ENCODE measurements at regions not wholly inside any gene's neighbourhood (a gene's known extent, or its start where the extent isn't known, plus 50 kb on each side); places are given as distances from the start of the nearest gene placed in this dataset.
A peak's percentile ranks its signal among the peaks of the same experiment; 100 is the strongest.

DNA sequence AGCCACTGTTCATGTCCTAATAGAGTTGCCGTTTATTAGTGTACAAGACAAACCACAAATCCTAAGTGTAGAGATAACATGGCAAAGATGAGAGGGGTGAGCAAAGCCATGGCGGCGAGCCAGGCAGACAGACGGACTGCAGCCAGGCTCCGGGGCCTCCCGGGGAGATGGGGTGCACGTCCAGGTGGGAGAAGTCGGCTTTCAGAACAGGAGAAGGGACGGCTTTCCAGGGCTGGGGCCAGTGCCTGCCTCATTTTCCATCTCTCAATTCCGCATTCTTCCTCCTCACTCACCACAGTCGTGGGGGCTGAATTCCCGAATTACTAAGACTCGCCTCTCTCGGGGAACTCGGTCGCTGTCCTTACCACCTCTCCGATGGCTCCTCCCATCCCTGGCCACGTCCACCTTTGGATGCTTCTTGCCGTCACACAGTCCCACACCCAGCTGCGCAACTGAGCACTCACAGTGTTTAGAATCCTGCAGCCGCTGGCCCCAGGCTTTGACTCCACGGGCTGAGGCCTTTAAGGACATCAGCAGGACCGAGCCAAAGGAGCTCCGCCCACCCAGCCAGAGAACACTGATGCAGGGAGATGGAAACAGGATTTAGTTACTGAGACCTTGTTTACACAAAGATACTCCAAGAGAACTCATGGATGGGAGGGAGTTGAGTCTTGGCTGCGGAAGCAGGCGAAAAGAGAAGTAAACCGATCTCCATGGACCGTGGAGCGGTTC, 59.7 kb downstream of the RNF112 start:
- no peaks in the 10 kb centered on the region for H4K20me1 ChIP-seq (replicated peaks; ENCODE audit: insufficient read depth)
- peak overlapping the region; percentile 52; the same call in 1 of the 2 replicates for H3K4me2 ChIP-seq
- H3K27ac ChIP-seq (ENCODE audit: low read depth), result peak overlapping the region; percentile 88; the same call in 1 of the 2 replicates
- Mint-ChIP-seq H3K36me3 (ENCODE audit: low read depth) (peaks cover 8% of the 10 kb centered on the region), H3K4me1 (peaks cover 15% of the 10 kb centered on the region), H3K4me3 (no peak overlapping the region; the same call in 2 of the 3 replicates), H3K27ac (peak overlapping the region; percentile 41), H3K9me3 (peaks cover 19% of the 10 kb centered on the region), H3K27me3 (ENCODE audit: insufficient read depth, low read depth, poor library complexity) (peaks cover 18% of the 10 kb centered on the region)
- no peaks in the 10 kb centered on the region for H3K36me3 ChIP-seq (ENCODE audit: insufficient read depth)
- H2AFZ ChIP-seq, result peak overlapping the region; percentile 99
- peaks cover 10% of the 10 kb centered on the region for H3K4me1 ChIP-seq (ENCODE audit: insufficient read depth)
- no peaks in the 10 kb centered on the region for H3K9me2 ChIP-seq (ENCODE audit: insufficient read depth)
- no peaks in the 10 kb centered on the region for H3K27me3 ChIP-seq (ENCODE audit: insufficient read depth)
- H3F3A ChIP-seq (replicated peaks; ENCODE audit: low read depth), result peaks cover 20% of the 10 kb centered on the region
- TF ChIP-seq, protein P1, sequence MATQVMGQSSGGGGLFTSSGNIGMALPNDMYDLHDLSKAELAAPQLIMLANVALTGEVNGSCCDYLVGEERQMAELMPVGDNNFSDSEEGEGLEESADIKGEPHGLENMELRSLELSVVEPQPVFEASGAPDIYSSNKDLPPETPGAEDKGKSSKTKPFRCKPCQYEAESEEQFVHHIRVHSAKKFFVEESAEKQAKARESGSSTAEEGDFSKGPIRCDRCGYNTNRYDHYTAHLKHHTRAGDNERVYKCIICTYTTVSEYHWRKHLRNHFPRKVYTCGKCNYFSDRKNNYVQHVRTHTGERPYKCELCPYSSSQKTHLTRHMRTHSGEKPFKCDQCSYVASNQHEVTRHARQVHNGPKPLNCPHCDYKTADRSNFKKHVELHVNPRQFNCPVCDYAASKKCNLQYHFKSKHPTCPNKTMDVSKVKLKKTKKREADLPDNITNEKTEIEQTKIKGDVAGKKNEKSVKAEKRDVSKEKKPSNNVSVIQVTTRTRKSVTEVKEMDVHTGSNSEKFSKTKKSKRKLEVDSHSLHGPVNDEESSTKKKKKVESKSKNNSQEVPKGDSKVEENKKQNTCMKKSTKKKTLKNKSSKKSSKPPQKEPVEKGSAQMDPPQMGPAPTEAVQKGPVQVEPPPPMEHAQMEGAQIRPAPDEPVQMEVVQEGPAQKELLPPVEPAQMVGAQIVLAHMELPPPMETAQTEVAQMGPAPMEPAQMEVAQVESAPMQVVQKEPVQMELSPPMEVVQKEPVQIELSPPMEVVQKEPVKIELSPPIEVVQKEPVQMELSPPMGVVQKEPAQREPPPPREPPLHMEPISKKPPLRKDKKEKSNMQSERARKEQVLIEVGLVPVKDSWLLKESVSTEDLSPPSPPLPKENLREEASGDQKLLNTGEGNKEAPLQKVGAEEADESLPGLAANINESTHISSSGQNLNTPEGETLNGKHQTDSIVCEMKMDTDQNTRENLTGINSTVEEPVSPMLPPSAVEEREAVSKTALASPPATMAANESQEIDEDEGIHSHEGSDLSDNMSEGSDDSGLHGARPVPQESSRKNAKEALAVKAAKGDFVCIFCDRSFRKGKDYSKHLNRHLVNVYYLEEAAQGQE (IDR thresholded peaks at IDR 0.05; ENCODE audit: unreplicated experiment), result no peak
- TF ChIP-seq STAT1 (IDR thresholded peaks at IDR 0.05; ENCODE audit: unreplicated experiment), result no peak
- no peak for TF ChIP-seq ZNF331 (CRISPR knock-in tag; IDR thresholded peaks at IDR 0.05; ENCODE audit: low read depth)
- TF ChIP-seq ZNF462 (CRISPR knock-in tag; IDR thresholded peaks at IDR 0.05), result no peak
- no peak for TF ChIP-seq POLR2AphosphoS5 (IDR thresholded peaks at IDR 0.05; ENCODE audit: low read depth)
- no peak for TF ChIP-seq CREB1 (CRISPR knock-in tag; IDR thresholded peaks at IDR 0.05; ENCODE audit: low read depth)
- TF ChIP-seq JUNB (IDR thresholded peaks at IDR 0.05; ENCODE audit: unreplicated experiment), result no peak
- no peak for TF ChIP-seq ZNF114 (CRISPR knock-in tag; IDR thresholded peaks at IDR 0.05)
- TF ChIP-seq EZH2 (IDR thresholded peaks at IDR 0.05; ENCODE audit: low read depth, unreplicated experiment), result no peak
- no peak for TF ChIP-seq NANOG (IDR thresholded peaks at IDR 0.05; ENCODE audit: borderline replicate concordance)
- TF ChIP-seq CTCF (conservative IDR thresholded peaks at IDR 0.05; ENCODE audit: low read depth in 2 of 2), result no peak
- TF ChIP-seq EZH2phosphoT487 (IDR thresholded peaks at IDR 0.05; ENCODE audit: unreplicated experiment), result no peak
- TF ChIP-seq ETS1 (IDR thresholded peaks at IDR 0.05), result no peak
- no peaks in the 10 kb centered on the region for H3K79me2 ChIP-seq (replicated peaks; ENCODE audit: insufficient read depth)
- peak; percentile 56 for DNase-seq (ENCODE audit: low spot score)
- ATAC-seq, result peak; percentile 58
- 0 out of 2 replicates have a peak overlapping the region, but pooled peaks have one; percentile 25 for H3K4me3 ChIP-seq
